HepG2 (cell line): ENCODE measurements at regions not wholly inside any gene's neighbourhood (a gene's known extent, or its start where the extent isn't known, plus 50 kb on each side); places are given as distances from the start of the nearest gene placed in this dataset.
A peak's percentile ranks its signal among the peaks of the same experiment; 100 is the strongest.

Source experiments
- ATF3 ChIP-seq: sonication (generic); formaldehyde crosslinking; IDR thresholded peaks from 2 replicates; pipeline ENCODE4 v1.4.0; 2020; ENCODE audit warnings: missing genetic modification reagents
- BORCS8-MEF2B ChIP-seq: sonication (generic); formaldehyde crosslinking; IDR thresholded peaks from 2 replicates; pipeline ENCODE4 v1.8.0; 2022; ENCODE audit warnings: mild to moderate bottlenecking, missing genetic modification reagents
- ETS1 ChIP-seq: sonication (generic); formaldehyde crosslinking; IDR thresholded peaks from 2 replicates; pipeline ENCODE4 v1.4.0; 2020; ENCODE audit warnings: missing genetic modification reagents
- GFI1 ChIP-seq: sonication (generic); formaldehyde crosslinking; IDR thresholded peaks from 2 replicates; pipeline ENCODE4 v1.5.0; 2020; ENCODE audit warnings: missing genetic modification reagents, mild to moderate bottlenecking, borderline replicate concordance
- HMG20B ChIP-seq: conservative IDR thresholded peaks from 2 replicates; pipeline ENCODE4 v1.6.1; 2016; ENCODE audit warnings: missing genetic modification reagents, missing compliant biosample characterization
- ISL2 ChIP-seq: sonication (generic); formaldehyde crosslinking; IDR thresholded peaks from 2 replicates; pipeline ENCODE4 v1.5.0; 2020; ENCODE audit warnings: missing genetic modification reagents
- NBN ChIP-seq: fragments of 450-650 bp; conservative IDR thresholded peaks from 2 replicates; pipeline ENCODE4 v1.6.1; 2017
- NFRKB ChIP-seq: fragments of 450-650 bp; IDR thresholded peaks from 2 replicates; pipeline ENCODE4 v1.6.1; 2017
- NR1H2 ChIP-seq: sonication (generic); formaldehyde crosslinking; IDR thresholded peaks from 2 replicates; pipeline ENCODE4 v1.8.1; 2022; ENCODE audit warnings: low read depth, missing genetic modification reagents, borderline replicate concordance
- PPARG ChIP-seq: conservative IDR thresholded peaks from 2 replicates; pipeline ENCODE4 v1.6.1; 2016; ENCODE audit warnings: missing biosample characterization, missing genetic modification reagents
- SIX1 ChIP-seq: sonication (generic); formaldehyde crosslinking; IDR thresholded peaks from 2 replicates; pipeline ENCODE4 v1.4.0; 2020; ENCODE audit warnings: missing genetic modification reagents, borderline replicate concordance
- ZBTB7B ChIP-seq: sonication (generic); formaldehyde crosslinking; IDR thresholded peaks from 2 replicates; pipeline ENCODE4 v1.4.0; 2020; ENCODE audit warnings: missing genetic modification reagents
- ZNF446 ChIP-seq: sonication (generic); formaldehyde crosslinking; IDR thresholded peaks from 2 replicates; pipeline ENCODE4 v1.5.0; 2020; ENCODE audit warnings: mild to moderate bottlenecking, missing genetic modification reagents
- ZNF614 ChIP-seq: IDR thresholded peaks from 2 replicates; pipeline ENCODE4 v1.6.1; 2018; ENCODE audit warnings: missing biosample characterization, missing genetic modification reagents, inconsistent platforms, borderline replicate concordance
- TF ChIP-seq, protein P1 (sequence below): sonication (generic); formaldehyde crosslinking; IDR thresholded peaks from 2 replicates; pipeline ENCODE4 v1.4.0; 2020; ENCODE audit warnings: missing genetic modification reagents
- TF ChIP-seq, protein P2 (sequence below): sonication (generic); formaldehyde crosslinking; IDR thresholded peaks from 2 replicates; pipeline ENCODE4 v1.5.0; 2020; ENCODE audit warnings: mild to moderate bottlenecking, missing genetic modification reagents, borderline replicate concordance
- TF ChIP-seq, protein P3 (sequence below): sonication (generic); formaldehyde crosslinking; IDR thresholded peaks from 2 replicates; pipeline ENCODE4 v1.4.0; 2020; ENCODE audit warnings: missing genetic modification reagents, borderline replicate concordance

- TF ChIP-seq, protein P1, sequence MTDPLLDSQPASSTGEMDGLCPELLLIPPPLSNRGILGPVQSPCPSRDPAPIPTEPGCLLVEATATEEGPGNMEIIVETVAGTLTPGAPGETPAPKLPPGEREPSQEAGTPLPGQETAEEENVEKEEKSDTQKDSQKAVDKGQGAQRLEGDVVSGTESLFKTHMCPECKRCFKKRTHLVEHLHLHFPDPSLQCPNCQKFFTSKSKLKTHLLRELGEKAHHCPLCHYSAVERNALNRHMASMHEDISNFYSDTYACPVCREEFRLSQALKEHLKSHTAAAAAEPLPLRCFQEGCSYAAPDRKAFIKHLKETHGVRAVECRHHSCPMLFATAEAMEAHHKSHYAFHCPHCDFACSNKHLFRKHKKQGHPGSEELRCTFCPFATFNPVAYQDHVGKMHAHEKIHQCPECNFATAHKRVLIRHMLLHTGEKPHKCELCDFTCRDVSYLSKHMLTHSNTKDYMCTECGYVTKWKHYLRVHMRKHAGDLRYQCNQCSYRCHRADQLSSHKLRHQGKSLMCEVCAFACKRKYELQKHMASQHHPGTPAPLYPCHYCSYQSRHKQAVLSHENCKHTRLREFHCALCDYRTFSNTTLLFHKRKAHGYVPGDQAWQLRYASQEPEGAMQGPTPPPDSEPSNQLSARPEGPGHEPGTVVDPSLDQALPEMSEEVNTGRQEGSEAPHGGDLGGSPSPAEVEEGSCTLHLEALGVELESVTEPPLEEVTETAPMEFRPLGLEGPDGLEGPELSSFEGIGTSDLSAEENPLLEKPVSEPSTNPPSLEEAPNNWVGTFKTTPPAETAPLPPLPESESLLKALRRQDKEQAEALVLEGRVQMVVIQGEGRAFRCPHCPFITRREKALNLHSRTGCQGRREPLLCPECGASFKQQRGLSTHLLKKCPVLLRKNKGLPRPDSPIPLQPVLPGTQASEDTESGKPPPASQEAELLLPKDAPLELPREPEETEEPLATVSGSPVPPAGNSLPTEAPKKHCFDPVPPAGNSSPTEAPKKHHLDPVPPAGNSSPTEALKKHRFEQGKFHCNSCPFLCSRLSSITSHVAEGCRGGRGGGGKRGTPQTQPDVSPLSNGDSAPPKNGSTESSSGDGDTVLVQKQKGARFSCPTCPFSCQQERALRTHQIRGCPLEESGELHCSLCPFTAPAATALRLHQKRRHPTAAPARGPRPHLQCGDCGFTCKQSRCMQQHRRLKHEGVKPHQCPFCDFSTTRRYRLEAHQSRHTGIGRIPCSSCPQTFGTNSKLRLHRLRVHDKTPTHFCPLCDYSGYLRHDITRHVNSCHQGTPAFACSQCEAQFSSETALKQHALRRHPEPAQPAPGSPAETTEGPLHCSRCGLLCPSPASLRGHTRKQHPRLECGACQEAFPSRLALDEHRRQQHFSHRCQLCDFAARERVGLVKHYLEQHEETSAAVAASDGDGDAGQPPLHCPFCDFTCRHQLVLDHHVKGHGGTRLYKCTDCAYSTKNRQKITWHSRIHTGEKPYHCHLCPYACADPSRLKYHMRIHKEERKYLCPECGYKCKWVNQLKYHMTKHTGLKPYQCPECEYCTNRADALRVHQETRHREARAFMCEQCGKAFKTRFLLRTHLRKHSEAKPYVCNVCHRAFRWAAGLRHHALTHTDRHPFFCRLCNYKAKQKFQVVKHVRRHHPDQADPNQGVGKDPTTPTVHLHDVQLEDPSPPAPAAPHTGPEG: no peak
- peak; percentile 9; the same call in 1 of the 2 replicates for TF ChIP-seq SIX1 (CRISPR knock-in tag)
- no peak for TF ChIP-seq ATF3 (CRISPR knock-in tag)
- TF ChIP-seq NBN: no peak
- TF ChIP-seq ZNF614: no peak
- no peak for TF ChIP-seq ETS1 (CRISPR knock-in tag)
- TF ChIP-seq GFI1: peak; percentile 68
- TF ChIP-seq NR1H2 (CRISPR knock-in tag): no peak
- TF ChIP-seq HMG20B (CRISPR knock-in tag): 0 out of 2 replicates have a peak, but pooled peaks have one; percentile 9
- peak; percentile 73 for TF ChIP-seq ISL2 (CRISPR knock-in tag)
- no peak for TF ChIP-seq BORCS8-MEF2B (CRISPR knock-in tag)
- TF ChIP-seq ZBTB7B (CRISPR knock-in tag): peak; percentile 74
- TF ChIP-seq NFRKB: no peak
- 0 out of 2 replicates have a peak, but pooled peaks have one; percentile 36 for TF ChIP-seq PPARG (CRISPR knock-in tag)
- TF ChIP-seq ZNF446 (CRISPR knock-in tag): no peak
- TF ChIP-seq, protein P2, sequence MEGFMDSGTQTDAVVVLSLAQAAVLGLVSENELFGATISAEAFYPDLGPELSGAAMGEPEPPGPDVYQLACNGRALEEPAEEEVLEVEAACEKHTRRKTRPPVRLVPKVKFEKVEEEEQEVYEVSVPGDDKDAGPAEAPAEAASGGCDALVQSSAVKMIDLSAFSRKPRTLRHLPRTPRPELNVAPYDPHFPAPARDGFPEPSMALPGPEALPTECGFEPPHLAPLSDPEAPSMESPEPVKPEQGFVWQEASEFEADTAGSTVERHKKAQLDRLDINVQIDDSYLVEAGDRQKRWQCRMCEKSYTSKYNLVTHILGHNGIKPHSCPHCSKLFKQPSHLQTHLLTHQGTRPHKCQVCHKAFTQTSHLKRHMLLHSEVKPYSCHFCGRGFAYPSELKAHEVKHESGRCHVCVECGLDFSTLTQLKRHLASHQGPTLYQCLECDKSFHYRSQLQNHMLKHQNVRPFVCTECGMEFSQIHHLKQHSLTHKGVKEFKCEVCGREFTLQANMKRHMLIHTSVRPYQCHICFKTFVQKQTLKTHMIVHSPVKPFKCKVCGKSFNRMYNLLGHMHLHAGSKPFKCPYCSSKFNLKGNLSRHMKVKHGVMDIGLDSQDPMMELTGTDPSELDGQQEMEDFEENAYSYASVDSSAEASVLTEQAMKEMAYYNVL (CRISPR knock-in tag): no peak
- TF ChIP-seq, protein P3, sequence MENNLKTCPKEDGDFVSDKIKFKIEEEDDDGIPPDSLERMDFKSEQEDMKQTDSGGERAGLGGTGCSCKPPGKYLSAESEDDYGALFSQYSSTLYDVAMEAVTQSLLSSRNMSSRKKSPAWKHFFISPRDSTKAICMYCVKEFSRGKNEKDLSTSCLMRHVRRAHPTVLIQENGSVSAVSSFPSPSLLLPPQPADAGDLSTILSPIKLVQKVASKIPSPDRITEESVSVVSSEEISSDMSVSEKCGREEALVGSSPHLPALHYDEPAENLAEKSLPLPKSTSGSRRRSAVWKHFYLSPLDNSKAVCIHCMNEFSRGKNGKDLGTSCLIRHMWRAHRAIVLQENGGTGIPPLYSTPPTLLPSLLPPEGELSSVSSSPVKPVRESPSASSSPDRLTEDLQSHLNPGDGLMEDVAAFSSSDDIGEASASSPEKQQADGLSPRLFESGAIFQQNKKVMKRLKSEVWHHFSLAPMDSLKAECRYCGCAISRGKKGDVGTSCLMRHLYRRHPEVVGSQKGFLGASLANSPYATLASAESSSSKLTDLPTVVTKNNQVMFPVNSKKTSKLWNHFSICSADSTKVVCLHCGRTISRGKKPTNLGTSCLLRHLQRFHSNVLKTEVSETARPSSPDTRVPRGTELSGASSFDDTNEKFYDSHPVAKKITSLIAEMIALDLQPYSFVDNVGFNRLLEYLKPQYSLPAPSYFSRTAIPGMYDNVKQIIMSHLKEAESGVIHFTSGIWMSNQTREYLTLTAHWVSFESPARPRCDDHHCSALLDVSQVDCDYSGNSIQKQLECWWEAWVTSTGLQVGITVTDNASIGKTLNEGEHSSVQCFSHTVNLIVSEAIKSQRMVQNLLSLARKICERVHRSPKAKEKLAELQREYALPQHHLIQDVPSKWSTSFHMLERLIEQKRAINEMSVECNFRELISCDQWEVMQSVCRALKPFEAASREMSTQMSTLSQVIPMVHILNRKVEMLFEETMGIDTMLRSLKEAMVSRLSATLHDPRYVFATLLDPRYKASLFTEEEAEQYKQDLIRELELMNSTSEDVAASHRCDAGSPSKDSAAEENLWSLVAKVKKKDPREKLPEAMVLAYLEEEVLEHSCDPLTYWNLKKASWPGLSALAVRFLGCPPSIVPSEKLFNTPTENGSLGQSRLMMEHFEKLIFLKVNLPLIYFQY (CRISPR knock-in tag): no peak; the same call in 1 of the 2 replicates
Observed at GRCh38 chr16:10269632-10270031, 87.4 kb upstream of the GRIN2A start (continued).
